ENCODE measurements at regions not wholly inside any gene's neighbourhood (a gene's known extent, or its start where the extent isn't known, plus 50 kb on each side); places are given as distances from the start of the nearest gene placed in this dataset.

DNA sequence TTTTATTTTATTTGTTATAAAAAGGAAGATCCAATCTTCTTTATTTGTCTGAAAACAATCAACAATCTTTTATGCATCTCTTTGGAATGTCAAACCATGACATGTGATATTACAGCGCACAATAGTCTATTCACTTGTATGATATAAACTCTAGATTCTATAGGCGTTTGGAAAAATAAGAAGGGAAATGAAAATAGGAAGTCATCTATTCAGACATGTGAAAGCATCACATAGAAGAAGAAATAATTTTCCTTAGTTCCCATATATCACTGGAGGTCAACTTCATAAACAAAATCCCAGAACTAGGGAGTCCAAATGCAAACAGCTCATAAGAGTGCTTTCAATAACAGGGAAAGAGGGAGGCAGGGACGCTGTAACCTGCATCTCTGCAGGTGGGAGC is 139.5 kb upstream of the RASGEF1B start:
- Mint-ChIP-seq H3K36me3 (ENCODE audit: low read depth) (no peaks in the 10 kb centered on the region), H3K27ac (no peak overlapping the region), H3K27me3 (ENCODE audit: low read depth) (no peaks in the 10 kb centered on the region), H3K4me1 (ENCODE audit: low read depth) (peaks cover 6% of the 10 kb centered on the region), H3K4me3 (no peak overlapping the region), H3K9me3 (ENCODE audit: insufficient read depth) (no peaks in the 10 kb centered on the region)
- DNase-seq (no peak), ATAC-seq (no peak)
- CTCF ChIA-PET: no interaction called here
- POLR2A ChIA-PET: no interaction called here

DNA sequence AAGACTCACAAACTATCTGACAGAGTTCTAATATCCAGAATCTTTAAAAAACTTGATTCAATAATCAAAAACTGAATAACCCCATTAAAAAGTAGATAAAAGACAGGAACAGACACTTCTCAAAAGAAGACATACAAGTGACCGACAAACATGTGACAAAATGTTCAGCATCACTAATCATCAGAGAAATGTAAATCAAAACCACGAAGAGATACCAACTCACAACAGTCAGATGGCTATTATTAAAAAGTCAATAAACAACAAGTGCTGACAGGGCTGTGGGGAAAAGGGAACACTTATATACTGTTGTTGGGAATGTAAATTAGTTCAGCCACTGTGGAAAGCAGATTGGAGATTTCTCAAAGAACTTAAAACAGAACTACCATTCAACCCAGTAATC is 138.1 kb upstream of the RASGEF1B start:
- no peak overlapping the region for H3K4me3 Mint-ChIP-seq
- POLR2A ChIA-PET: no interaction called here

DNA sequence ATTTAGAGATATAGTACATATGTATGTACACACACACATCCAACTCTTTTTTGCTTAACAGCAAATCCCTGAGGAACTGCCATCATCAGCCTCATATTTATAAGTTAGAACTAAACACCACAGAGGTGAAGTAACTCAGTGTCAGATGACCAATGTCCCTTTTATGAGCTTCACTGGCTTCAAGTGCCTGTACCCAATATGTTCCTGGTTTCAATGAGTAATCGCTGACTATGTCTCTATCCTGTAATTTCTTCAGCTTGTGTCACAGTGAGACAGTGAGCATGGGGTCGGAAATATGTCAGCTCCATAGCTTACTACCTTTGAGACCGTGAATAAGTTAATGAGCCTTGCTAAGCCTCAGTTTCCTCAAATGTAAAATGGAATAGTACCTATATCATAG is 136.2 kb upstream of the RASGEF1B start:
- Mint-ChIP-seq H3K9me3 (ENCODE audit: insufficient read depth) (no peaks in the 10 kb centered on the region), H3K4me1 (ENCODE audit: low read depth) (peaks cover 6% of the 10 kb centered on the region), H3K36me3 (ENCODE audit: low read depth) (no peaks in the 10 kb centered on the region), H3K4me3 (no peak overlapping the region), H3K27me3 (ENCODE audit: low read depth) (no peaks in the 10 kb centered on the region), H3K27ac (no peak overlapping the region)
- POLR2A ChIA-PET: no interaction called here
- DNase-seq (no peak), ATAC-seq (no peak)
- CTCF ChIA-PET: no interaction called here

More for the DNA sequence above, 138.1 kb upstream of the RASGEF1B start:
- DNase-seq (no peak), ATAC-seq (no peak)
- Mint-ChIP-seq H3K27me3 (ENCODE audit: low read depth) (no peaks in the 10 kb centered on the region), H3K4me1 (ENCODE audit: low read depth) (peaks cover 6% of the 10 kb centered on the region), H3K27ac (no peak overlapping the region), H3K9me3 (ENCODE audit: insufficient read depth) (no peaks in the 10 kb centered on the region), H3K36me3 (ENCODE audit: low read depth) (no peaks in the 10 kb centered on the region)
- CTCF ChIA-PET: no interaction called here

DNA sequence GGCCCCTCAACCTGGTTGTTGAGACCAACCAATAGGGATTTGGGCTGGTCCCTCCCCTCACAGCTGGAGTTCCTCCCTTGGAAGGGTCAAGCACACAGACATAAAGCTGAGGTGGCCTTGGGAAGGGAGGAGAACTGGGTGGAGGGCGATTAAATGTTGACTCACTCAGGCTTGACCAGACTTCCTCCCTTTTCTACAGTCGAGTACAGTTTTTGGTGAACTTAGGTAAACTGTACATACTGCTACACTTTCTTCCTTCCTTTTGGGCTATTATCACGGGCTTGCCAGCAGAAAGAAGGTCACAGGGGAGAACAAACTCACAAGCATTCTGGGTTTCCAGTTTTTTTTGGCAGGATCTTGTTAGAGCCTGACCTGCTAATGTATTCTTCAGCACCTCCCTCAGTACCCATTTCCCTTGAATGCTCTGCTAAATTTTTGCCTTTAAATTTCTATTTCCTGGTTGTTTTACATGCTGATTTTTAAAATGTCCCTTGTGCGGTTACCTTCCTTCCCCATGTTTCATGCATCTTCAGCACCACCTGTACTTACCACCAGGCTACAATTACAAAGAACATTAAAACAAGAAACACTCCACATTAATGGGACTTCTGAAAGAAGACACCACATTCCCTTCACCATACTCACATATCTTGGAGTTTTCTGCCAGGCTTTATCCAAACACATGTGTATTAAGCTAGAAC is 135.2 kb upstream of the RASGEF1B start:
- ChIA-PET POLR2A (no interaction called here), CTCF (no interaction called here)
- no peak overlapping the region for H3K27ac Mint-ChIP-seq
- no peaks in the 10 kb centered on the region for H3K36me3 Mint-ChIP-seq (ENCODE audit: low read depth)
- no peaks in the 10 kb centered on the region for H3K9me3 Mint-ChIP-seq (ENCODE audit: insufficient read depth)
- DNase-seq (no peak), ATAC-seq (no peak)
- H3K4me1 Mint-ChIP-seq (ENCODE audit: low read depth): peaks cover 6% of the 10 kb centered on the region
- H3K4me3 Mint-ChIP-seq: no peak overlapping the region
- H3K27me3 Mint-ChIP-seq (ENCODE audit: low read depth): no peaks in the 10 kb centered on the region

DNA sequence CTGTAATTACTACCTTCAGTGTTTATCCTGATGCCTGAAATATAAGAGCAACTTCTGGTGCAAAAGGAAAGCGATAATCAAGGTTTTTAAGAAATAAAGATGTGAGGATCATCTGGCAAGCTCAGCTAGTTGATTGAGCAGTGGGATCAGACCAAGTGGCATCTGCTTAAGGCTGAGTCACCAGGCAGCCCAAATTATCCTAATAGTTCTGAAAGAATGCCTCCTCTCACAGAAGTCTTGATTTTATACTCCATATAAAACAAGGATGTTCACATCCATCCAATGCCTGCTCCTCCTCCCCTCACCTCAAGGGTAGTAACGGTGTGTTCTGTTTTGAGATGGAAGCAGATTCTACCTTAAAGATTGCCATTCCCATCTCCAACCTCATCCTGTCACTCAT is 134.5 kb upstream of the RASGEF1B start:
- Mint-ChIP-seq H3K9me3 (ENCODE audit: insufficient read depth) (no peaks in the 10 kb centered on the region), H3K27ac (no peak overlapping the region), H3K36me3 (ENCODE audit: low read depth) (no peaks in the 10 kb centered on the region), H3K27me3 (ENCODE audit: low read depth) (no peaks in the 10 kb centered on the region), H3K4me3 (no peak overlapping the region), H3K4me1 (ENCODE audit: low read depth) (peaks cover 6% of the 10 kb centered on the region)
- DNase-seq: no peak
- CTCF ChIA-PET: no interaction called here
- POLR2A ChIA-PET: no interaction called here
- no peak for ATAC-seq

DNA sequence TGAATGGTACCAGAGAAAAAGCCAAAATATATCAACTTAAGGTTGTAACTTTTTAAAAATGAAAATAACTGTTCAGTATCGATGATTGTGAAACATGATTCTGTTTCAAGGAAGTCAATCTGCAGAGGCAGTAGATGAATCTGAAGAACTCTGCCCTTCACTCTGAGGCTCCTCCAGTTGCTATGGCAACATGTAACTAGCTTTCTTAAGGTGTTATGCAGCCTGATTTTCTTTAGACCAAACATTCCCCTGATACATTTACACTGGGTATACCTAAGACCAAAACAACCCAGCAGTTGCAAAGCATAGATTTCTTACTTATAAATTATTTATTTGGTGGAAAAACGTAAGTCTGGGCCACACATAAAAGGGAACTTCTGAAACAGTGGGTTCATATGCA is 133.6 kb upstream of the RASGEF1B start:
- CTCF ChIA-PET: no interaction called here
- POLR2A ChIA-PET: no interaction called here
- Mint-ChIP-seq H3K9me3 (ENCODE audit: insufficient read depth) (no peaks in the 10 kb centered on the region), H3K27ac (no peak overlapping the region), H3K4me1 (ENCODE audit: low read depth) (peaks cover 6% of the 10 kb centered on the region), H3K36me3 (ENCODE audit: low read depth) (no peaks in the 10 kb centered on the region), H3K4me3 (no peak overlapping the region), H3K27me3 (ENCODE audit: low read depth) (no peaks in the 10 kb centered on the region)
- no peak for DNase-seq
- ATAC-seq: no peak

DNA sequence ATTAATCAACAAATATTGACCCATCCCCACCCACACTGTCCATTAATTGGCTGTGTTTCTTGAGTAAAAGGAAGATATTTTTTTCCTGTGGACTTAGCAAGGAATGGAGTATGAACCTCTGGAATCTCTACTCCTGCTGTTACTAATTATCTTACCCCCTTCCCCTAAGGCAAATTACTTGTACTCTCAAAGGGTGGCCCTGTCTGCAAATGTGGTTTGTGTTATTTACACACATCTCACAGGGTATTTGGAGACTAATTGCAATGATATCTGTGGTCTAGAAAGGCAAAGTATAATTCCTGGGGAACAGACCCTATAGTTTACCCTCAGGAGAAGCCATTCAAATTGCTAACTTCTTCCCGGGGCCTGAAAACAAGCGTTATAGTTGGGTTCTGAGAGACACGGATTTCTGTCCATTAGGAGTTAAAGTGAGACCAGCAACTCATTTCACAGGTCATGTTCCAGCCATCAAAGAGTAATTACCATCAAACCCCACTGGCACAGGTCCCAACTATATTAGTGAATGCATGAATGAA is 133.0 kb upstream of the RASGEF1B start:
- H3K27me3 Mint-ChIP-seq (ENCODE audit: low read depth): no peaks in the 10 kb centered on the region
- no peak overlapping the region for H3K4me3 Mint-ChIP-seq
- ATAC-seq (no peak), DNase-seq (no peak)
- no peaks in the 10 kb centered on the region for H3K36me3 Mint-ChIP-seq (ENCODE audit: low read depth)
- ChIA-PET POLR2A (no interaction called here), CTCF (no interaction called here)
- no peak overlapping the region for H3K27ac Mint-ChIP-seq
- H3K9me3 Mint-ChIP-seq (ENCODE audit: insufficient read depth): no peaks in the 10 kb centered on the region
- peaks cover 6% of the 10 kb centered on the region for H3K4me1 Mint-ChIP-seq (ENCODE audit: low read depth)

DNA sequence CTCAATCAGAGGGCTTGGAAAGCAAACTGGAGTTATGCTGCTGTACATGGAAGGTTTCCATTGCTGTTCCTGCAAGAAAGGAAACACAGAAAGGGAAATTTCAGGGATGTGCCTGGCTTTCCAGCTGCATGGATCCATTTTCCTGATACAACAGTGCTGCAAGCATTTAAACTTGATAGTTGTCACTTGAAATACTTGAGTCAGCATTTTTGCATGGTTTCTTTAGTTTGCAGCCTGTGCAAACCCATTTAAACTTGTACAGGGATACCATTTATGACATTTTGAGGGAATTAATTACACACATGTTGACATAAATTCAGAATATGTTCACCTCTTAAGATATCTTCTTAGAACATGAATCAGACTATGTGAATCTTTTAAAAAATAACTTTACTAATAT is 131.1 kb upstream of the RASGEF1B start:
- Mint-ChIP-seq H3K27me3 (ENCODE audit: low read depth) (no peaks in the 10 kb centered on the region), H3K4me3 (no peak overlapping the region), H3K36me3 (ENCODE audit: low read depth) (no peaks in the 10 kb centered on the region), H3K27ac (no peak overlapping the region), H3K4me1 (ENCODE audit: low read depth) (peaks cover 6% of the 10 kb centered on the region), H3K9me3 (ENCODE audit: insufficient read depth) (no peaks in the 10 kb centered on the region)
- ChIA-PET POLR2A (no interaction called here), CTCF (no interaction called here)
- DNase-seq (no peak), ATAC-seq (no peak)

DNA sequence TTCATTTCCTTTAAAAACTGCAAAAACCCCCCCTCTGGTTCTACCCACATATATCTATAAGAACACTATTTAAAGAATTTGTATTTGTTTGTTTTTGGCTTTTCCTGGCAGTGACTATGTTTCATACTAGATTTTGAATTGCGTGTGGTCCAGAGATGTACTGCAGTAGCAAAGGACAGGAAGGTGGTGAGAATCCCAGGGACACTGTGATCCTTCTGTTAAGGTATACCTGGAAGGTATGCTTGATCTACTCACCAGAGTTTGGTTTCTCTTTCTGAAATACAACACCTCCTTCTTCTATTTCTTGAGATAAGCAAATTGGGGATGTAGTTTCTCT is 129.6 kb upstream of the RASGEF1B start:
- Mint-ChIP-seq H3K4me1 (ENCODE audit: low read depth) (no peaks in the 10 kb centered on the region), H3K27ac (no peak overlapping the region), H3K4me3 (no peak overlapping the region), H3K9me3 (ENCODE audit: insufficient read depth) (no peaks in the 10 kb centered on the region), H3K36me3 (ENCODE audit: low read depth) (no peaks in the 10 kb centered on the region), H3K27me3 (ENCODE audit: low read depth) (no peaks in the 10 kb centered on the region)
- CTCF ChIA-PET: no interaction called here
- no peak for DNase-seq
- no peak for ATAC-seq
- POLR2A ChIA-PET: no interaction called here

DNA sequence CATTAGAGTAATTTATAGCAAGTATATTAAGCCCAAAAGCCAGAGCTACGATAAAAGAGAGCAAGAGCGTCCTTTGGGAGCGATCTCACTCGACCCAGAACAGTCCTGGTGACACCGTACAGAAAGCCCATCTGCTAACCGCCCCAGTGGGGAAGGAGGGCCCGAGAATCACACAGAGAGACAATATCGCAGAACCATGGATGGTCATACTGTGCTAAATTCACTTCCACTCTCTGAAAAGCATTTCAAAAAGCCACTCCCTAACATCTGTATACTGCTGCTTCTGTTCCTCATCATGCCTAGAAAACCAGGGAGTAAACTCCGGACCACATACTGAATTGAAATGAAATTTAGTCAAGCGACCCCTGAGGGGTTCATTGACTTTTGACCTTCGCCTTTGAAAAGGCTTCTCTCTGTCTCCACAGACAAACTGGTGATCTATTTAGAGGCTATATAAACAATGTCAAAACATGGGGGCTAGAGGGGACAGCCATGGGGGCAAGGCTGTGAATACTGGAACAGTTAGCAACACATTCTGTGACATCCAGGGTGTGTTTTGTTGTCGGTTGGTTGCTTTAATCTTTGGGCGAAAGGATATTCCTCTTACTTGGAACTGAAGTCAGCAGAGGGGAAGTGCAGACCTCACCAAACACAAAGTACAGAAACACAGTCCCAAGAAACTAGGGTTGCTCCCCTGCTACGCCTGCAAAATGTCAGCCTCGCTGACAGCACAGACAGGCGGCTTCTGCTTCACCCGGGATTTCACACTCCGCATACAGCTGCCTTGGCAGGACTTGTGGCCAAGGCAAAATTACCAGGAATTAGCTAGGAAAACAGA is 129.0 kb upstream of the RASGEF1B start:
- CTCF ChIA-PET: interaction anchor here (1.3 kb wide), 1 partner anchor 244 kb away, joined by 3 read pairs; no protein-coding TSS in a partner anchor
- no peaks in the 10 kb centered on the region for H3K4me1 Mint-ChIP-seq (ENCODE audit: low read depth)
- no peaks in the 10 kb centered on the region for H3K9me3 Mint-ChIP-seq (ENCODE audit: insufficient read depth)
- no peaks in the 10 kb centered on the region for H3K27me3 Mint-ChIP-seq (ENCODE audit: low read depth)
- DNase-seq: no peak
- H3K36me3 Mint-ChIP-seq (ENCODE audit: low read depth): no peaks in the 10 kb centered on the region
- H3K27ac Mint-ChIP-seq: no peak overlapping the region
- POLR2A ChIA-PET: no interaction called here
- ATAC-seq: no peak
- H3K4me3 Mint-ChIP-seq: no peak overlapping the region

DNA sequence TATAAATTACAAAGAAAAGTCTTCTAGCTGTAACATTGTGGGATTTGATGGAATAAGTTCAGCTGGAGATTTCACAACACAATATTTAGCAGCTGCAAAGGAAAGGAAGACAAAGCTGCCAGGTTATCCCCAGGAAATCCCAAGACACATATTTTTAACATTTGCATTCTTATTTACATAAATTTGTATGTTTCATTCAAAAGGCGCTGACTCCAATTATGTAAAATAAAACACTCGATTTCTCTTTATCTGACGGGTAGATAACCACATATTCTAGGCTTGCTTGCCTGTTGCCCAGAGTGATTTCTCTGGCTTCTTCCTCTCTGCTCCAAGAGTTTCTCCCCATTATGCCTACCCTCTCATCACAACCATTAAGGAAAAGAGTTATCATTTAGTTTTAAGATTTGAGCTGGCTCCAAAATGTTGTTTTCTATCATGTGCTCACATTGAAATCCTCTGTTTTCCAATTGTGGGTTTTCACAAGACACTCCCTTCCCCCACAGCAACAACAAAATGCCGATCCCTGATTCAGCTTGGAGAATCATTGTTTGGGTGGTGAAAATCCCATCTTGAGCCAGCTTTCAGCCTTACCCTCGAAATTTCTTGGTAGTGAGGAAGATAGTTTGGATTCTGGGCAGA is 128.2 kb upstream of the RASGEF1B start:
- Mint-ChIP-seq H3K4me3 (no peak overlapping the region), H3K27me3 (ENCODE audit: low read depth) (no peaks in the 10 kb centered on the region), H3K36me3 (ENCODE audit: low read depth) (no peaks in the 10 kb centered on the region), H3K27ac (no peak overlapping the region), H3K9me3 (ENCODE audit: insufficient read depth) (no peaks in the 10 kb centered on the region), H3K4me1 (ENCODE audit: low read depth) (no peaks in the 10 kb centered on the region)
- ChIA-PET POLR2A (no interaction called here), CTCF (interaction anchor here (1.3 kb wide), 1 partner anchor 245 kb away, joined by 3 read pairs; no protein-coding TSS in a partner anchor)
- no peak for DNase-seq
- no peak for ATAC-seq

Data from activated CD8-positive, alpha-beta T cell treated with anti-CD3 and anti-CD28 coated beads, Interleukin-2, amount 10 ng/mL, durations not matched to agents 7 days and 5 days (primary cell).